Superior temporal gyrus (tissue), 1 donor: ENCODE measurements at regions not wholly inside any gene's neighbourhood (a gene's known extent, or its start where the extent isn't known, plus 50 kb on each side); places are given as distances from the start of the nearest gene placed in this dataset.

ENCODE experiments used
- DNase-seq: peaks from one replicate; pipeline ENCODE4 v3.0.0-alpha.2; 2016; ENCODE audit errors: extremely low spot score

DNA sequence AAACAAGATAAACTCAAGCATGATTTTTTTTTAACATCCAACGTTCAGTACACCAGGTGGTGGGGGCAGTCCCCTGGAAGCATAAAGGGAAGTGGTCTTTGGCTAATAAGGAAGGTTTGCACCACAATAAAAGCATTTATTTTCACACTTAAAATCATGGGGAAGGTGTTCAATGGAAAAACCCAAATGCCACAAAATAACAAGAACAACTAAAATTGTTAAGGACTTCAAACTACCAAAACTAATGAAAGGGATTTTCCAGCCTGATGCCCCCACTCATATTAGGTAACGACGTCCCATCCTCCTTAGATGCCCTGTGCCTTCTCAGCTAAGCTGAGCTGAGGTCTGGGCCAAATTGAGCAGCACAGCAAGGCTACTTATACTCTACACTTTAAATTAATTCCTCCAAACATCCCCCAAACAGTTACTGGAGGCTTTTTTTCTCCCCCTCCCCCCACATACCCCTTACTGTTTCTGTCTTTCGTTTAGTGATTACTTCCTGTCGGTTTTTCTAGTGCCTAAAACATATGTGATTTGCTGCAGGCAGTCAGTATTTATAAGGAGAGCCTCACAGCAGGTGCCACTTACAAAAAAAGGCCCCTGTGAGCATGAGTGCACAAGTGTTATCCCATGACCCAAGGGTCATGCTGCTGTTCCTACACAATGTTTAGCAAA is 259.7 kb upstream of the ZNF608 start:
- no peak for DNase-seq

DNA sequence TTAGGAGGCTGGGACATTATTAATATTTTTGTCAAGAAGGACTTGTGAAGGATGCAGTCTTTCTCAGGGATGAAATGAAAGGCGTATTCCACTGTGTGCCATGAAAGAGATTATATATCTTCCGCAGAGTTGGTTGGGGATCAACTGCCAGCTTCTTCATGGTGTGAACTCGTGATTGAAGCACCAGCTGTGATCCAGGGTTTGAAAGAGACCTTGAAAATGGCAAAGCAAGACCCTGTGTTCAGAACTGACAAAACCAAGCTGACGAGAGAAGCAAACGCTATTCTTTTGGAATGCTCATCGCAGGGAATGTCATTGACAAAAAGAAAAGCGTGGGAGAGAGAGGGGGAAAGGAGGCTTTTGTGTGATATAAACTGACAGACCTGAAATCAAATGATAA is 263.9 kb upstream of the ZNF608 start:
- DNase-seq = no peak

DNA sequence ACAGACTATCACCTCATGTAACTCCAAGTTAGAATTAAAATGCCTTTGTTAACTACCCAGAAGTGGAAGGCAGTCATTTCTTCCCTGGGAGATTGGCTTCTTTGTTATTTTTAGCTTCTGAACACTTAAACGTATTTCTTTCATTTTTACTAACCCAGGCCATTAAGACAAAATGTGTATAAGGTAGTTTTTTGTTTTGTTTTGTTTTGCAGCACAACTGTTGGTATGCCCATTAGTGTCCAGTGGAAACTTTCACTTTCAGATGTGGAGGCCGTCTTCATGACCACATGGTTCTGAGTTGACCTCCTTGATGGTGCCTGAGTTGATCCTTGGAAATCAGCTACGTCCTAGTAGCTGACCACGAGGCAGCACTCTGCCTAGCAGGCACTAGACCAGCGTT is 264.6 kb upstream of the ZNF608 start:
- DNase-seq = no peak

DNA sequence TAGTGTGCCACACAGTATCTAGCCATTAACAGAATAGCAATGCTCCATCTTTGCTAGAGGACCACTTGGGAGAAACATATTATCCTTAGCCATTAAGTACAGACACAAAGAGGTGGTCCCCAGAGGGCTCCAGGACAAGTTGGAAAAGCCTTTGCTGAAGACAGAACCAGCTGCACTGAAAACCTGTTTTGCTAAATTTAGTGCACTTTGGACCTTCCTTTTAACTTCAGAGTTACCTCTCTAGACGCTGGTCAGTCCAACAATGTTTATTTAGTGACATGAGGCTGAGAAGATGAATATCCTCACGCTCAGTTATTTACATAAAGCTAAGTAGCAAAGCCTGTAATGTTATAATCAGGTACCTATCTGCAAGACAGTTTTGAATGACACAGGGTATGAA is 265.0 kb upstream of the ZNF608 start:
- no peak for DNase-seq

DNA sequence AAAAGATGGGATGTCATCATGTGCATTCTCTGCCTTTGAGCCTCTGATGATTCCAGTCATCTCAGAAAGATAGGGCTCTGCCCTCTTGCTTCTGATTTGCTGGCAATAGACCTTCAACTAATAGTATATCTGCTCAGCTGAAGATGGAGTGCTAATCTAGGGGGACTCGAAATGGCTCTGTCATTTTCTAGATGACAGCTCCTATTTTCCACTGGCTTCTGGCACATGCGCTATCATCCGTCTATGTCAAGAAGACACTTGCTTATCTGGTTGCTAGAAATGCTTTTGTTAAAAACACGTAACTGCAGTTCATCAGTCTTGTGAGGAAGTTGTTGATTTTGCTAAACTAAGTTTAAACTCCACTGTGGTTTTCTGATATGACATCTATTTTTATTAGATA is 265.5 kb upstream of the ZNF608 start:
- DNase-seq = no peak

DNA sequence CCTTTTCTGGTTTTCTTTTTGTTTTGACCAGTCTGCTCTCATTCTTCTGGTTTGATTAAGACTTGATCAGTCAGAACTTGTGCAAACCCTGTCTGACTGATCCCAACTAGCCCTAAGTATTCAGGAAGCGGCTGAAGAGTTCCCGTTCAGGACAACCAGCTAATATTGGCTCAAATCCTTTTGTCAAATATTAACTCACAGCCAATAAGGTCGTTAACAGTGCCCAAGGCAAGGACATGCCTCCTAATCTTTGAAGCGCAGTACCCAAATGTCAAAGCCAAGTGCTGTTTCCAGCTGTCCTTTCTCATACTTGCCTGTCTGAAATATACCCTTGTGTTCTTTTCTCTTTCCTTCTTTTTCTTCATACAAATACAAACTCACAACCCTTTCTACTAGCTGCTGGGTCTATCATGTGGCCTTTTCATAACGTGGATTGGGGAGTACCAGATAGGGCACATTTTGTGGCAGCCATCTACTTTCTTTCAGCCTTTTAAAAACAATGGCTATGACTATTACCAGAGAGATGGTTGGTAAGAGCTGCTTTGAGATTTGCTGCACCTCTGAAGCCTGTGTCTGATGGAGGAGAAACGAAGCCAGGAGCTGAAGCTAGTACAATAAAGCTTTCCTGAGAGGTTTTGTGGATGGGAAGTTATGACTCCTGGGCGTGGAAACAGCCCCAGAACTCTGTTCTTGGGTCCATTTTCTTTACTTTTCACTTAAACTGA is 266.4 kb upstream of the ZNF608 start:
- DNase-seq = no peak

DNA sequence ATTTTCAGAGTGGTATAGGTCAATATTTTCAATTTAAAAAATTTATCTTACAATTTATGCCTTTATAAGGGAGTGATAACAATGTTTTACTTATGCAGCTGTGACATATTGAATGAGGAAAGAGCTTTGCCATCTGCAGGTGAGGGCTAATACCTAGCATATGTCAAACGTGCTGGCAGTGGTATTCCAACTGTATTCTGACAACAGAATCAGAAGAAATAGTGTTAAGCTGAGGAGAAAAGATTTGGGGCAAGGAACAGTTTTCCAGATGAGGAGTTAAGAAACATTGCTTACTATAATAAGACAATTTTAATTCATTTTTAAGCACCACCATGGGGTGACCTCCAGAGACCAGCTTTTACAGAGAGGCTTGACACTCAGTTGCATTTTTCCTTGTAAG is 267.8 kb upstream of the ZNF608 start:
- no peak for DNase-seq

DNA sequence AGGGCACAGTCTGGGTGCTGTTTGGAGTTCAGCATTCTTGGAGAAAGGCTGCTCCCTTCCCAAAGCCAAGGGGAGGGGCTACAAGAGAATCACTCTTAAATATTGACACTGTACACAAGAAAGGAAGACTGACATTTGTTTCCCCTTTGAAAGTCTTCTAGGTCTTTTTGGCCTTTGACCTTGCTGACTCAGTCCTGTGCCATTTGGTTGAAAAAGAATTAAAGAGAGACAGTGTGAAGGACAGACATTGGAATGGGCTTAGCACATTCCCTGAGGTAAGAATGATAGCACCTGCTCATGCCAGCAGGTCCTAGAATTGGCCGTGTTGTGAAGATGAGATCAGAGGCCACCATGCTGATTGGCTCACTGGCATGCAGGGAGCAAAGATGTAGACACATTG is 271.4 kb upstream of the ZNF608 start:
- DNase-seq = no peak

DNA sequence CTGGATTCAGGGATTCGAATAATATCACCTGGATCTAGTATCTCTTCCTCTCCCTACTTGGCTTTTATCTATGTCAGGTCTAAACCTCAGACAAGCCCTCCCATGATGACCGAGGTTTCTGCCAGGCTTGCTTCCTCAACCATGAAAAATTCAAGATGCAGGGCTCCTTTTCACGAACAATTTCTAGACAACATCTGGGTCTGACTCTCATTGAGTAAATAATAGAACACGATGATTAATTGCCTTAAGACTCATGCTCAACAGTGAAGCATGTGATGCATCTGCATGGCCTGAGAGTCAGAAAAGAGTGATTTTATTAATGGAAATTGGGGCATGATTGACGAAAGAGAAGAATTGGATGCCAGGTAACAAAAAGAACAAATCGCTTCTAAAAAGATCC is 277.2 kb upstream of the ZNF608 start:
- DNase-seq = no peak

DNA sequence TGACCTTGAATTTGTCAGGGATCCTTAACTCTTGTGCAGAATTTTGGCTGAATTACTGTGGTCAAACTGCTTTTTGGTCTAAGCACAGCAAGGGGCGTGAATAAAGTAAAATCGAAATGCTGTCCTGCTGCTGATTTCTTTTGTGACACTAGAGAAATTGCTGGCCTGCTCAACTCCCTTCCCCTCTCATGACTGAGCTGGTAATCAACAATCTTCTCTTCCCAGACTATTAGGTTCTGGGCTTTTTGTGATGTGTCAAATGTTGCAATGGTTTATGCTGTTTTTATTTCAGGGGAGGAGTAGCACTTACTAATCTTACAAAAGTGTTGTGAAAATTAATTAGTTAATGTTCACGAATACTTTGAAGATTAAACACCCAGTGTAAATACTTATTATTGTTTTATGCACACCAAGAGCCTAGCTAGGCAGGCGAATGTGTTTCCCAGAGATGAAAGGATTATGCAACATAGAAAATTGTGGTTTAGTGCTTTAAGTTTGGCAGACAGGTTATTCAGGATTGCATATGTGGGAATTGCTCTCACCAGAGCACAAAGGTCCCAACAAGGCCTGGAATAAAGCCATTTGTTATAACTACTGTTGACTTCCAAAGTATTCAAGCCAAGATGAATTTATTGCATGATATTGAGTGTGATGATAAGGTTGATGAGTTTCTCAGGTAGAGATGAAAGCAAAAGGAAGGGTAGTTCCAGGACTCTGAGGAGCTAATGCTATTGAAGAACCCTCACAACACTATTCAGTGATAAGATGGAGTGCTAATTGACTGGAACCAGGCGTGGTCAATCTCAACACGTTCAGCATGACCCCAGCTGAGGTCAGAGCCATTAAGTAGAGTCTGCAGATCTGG is 280.7 kb upstream of the ZNF608 start:
- DNase-seq = no peak

DNA sequence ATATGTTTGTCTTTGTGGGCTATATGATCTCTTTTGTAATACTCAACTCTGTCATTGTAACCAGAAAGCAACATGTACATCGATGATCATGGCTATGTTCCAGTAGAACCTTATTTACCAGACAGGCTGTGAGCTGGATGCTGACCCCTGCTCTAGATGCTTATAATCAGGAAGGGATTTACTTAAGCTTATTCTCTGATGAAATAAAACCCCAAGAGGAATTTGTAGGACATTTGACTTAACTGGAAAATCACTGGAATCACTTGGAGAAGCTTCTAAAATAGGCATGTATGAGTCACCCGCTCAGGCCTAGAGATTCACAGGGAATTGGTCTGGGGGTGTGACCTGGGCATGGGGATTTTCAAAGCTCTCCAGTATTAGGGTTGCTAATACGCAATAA is 285.8 kb upstream of the ZNF608 start:
- DNase-seq = no peak

DNA sequence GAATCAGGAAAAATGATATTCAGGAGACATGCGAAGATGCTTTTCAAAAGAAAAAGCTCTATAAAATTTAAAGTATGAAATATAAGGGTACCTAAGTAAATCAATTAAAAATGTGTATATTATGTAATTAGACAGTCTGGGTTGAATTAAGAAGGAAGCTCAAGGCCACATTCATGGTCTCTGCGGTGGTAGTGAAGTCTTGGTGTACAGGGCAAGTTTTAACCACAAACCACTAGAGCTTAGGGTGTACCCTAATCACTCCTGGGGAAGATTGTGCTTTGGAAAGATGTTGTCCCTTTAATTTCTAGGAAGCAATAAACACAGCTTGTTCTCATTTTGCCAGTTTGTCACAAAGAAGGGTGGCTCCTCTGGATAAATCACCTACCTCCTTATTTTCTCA is 287.2 kb upstream of the ZNF608 start:
- no peak for DNase-seq

DNA sequence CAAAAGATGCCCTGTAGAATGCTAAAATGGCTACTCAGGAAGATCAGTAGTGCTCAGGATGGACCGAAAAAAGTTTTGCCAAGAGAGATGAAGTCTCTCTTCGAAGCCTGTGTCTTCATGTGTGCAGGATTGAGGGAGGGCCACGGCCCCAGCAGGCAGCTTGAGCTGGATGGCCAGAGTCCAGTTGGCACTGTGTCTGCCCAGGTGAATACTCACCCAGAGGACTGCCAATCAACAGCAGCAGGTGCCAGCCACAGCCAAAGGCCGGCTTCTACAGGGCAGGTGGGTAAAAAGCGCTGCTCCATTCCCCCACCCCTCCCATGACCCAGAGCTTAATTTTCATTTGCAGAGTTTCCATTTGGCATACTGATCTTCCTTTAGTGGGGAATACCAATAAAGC is 287.9 kb upstream of the ZNF608 start:
- no peak for DNase-seq

DNA sequence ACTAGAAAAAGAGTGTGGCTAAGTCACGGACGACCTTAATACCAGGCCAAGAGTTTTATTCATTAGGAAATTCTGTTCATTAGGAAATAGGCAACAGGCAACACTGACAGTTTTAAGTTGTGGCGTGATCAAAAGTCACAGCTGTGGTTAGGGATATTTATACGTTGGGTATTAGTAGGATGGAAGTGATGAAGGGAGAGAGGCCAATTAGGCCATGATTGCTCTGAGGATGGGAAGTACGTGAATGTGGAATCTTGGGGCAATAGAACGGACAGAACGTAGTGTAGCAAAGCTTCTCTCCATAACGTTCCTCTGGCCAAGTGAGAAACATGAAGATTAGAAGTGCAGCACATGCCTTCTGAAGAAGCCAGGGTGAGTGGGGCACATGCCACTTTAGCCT is 290.1 kb upstream of the ZNF608 start:
- no peak for DNase-seq

DNA sequence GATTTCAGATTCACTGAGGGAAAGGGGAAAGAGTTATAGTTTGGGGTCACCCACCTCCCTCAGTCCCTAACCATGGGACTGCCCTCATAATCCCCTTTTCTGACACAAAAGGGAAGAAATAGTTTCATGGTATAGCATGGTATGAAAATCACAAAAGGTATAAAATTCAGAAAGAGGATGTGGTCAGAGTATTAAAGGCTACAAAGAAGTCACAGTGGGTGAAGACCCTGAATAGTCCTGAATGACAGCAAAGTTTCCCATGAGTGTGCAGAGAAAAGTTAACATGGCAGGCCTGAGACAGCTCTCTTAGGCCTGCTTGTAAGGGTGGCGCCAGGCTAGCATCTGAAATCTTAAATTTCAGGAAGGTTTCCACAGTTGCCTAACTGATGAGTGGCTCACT is 290.6 kb upstream of the ZNF608 start:
- DNase-seq = no peak

DNA sequence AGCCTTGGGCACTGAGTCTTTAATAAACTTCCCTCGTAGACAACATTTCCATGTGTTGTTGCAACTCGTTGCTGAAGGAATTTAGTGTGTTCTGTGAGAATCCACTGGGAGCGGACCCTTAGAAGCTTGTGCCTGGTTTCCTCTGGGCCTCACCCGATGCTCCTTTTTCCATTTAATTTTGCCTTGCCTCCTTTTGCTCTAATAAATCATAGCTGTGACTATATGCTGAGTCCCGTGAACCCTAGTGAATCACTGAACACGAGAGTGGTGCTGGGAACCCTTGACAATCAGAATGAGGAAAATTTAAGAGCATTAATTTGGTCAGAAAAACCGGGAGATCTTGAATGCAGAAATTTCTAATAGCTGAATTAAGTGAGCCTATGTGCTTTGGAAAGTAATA is 291.1 kb upstream of the ZNF608 start:
- no peak for DNase-seq

DNA sequence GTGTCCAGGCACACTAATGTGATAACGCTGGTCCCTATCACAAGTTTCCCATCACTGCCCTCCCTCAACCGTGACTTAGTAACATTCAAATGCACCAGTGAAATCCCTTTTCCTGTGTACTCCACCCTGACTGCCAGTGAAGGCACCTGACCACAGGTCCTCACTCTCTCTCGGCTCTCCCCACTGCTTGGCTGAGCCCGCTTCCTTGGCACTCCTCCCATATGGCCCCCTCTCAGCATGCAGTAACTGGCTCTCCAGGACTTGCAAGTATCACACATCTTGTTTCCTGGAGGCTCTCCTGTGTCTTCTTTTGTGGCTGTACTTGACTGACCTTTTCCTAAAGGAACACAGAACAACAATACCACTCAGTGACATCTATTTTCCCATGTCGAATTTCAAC is 292.0 kb upstream of the ZNF608 start:
- no peak for DNase-seq

DNA sequence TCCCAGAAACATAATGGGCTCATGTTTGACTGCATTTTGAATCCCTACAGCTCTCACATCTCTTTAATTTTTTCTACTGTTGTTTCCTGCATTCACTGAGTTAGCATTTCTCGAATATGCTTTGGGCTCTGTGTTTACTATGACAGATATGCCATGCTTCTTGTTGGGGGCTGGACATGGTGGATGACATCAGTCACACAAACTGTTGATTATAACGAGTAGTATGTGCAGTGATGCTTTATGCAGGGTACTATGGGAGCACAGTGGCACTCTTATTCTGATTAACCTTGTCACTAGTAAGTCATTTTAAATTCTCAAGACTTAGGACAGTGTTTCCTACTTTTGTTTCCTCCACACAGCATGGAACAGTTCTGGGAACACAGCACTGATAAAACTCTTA is 295.4 kb upstream of the ZNF608 start:
- no peak for DNase-seq

DNA sequence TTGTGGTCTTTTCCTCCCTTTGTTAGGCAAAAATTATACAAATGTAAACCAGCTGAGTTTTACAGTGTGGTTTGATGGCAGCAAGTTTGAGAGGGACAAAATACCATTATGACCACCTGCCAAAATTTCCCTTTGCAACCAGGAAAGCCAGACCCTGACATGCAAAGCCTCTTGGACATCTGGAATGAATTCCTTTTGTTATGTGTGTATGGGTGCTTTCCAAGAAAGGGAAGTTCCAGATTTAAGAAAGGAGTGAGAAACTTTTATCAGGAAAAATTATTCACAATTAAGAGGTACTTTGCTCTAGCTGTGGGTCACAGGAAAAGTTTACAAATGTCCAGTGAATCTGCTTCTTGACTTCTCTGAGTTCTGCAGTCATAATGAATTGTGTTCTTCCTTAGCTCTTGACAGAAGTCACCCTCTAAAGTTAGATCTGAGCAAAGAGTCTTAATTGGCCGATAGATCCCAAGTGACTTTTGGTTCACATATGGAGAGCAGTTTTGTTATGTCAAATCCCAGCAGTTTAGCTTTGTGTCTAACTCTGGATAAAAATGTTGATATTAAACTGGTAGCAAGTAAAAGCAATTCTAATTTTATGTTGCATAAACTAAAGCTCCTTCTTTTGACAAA is 295.9 kb upstream of the ZNF608 start:
- DNase-seq = no peak

DNA sequence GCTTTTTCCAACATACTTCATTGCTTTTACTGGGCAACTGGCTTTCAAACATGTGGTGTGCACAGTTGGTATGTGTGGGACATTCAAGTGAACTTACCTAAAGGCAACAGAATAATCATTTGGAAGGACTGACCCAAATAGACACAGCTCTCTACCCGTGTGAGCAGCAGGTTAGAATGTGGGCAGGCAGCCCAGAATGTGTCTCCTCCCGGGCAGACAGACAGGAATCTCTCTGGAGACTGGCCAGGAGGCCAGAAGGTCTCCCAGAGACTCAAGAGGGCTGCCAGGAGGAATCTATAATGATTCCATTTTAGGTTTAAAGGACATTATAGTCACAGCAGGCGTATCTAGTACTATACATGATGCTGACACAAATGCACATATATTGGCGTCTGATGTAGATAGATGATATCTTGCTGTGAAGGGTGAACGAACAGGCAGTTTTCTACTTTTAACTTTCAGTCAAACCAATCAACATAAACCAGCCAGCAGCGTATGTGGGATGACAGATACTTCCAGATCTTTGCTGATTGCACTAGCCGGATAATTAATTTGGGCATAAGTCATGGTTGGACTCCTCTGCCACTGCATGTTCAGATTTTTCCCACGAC is 297.4 kb upstream of the ZNF608 start:
- no peak for DNase-seq

DNA sequence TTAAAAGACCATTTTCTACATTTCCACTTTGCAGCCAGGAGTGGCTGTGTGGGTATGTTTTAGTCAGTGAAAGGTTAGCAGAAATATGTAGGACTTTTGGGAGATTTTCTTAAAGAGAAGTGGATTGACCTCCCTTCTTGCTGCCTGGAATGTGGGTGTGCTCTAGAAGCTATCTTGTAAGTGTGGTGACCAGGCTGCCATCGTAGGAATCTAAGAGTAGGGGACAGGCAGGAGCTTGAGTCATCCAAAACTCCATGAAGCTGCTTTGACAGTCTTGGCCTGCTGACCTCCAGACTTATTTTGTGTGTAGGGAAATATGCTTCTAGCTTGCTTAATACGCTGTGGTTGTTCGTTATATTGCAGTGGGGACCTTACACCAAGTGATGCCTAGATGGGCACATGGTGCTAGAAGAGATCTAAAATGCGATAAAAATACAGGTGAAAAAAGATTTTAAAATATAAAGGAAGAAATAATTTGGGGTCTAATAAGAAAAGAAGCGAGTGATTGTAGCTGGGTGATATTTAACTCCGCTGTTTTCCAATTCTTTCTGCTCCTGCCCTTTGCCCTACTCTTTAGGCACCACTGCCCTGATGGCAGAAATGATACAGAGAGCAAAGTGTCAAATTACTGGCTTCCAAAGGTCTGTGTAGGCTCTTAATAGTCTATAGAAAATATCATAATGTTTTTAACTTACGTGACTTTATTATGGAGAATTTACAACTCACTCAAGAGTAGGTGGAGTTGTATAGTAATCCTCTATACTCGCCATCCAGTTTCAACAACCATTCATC is 298.2 kb upstream of the ZNF608 start:
- DNase-seq = no peak
